ENCODE measurements at regions not wholly inside any gene's neighbourhood (a gene's known extent, or its start where the extent isn't known, plus 50 kb on each side); places are given as distances from the start of the nearest gene placed in this dataset.
"Not testable (repeated sequence)": the region's sequence is repeated elsewhere in the genome, so short reads cannot be mapped to it uniquely, and the experiment has no call there.

- TF ChIP-seq CTCF (IDR thresholded peaks at IDR 0.05); POLR2AphosphoS5 (IDR thresholded peaks at IDR 0.05; ENCODE audit: insufficient read depth in 1 of 2, low read depth in 1 of 2): not testable (repeated sequence)
These were observed 248.2 kb downstream of the TP53TG3F start for GRCh38 chr16:33707591-33707934.

Measured in vagina (tissue), 2 donors.